ENCODE measurements at regions not wholly inside any gene's neighbourhood (a gene's known extent, or its start where the extent isn't known, plus 50 kb on each side); places are given as distances from the start of the nearest gene placed in this dataset.
A peak's percentile ranks its signal among the peaks of the same experiment; 100 is the strongest.

- Histone ChIP-seq H3K9me3 (peaks cover 0 to 23% (median 7%) of the 10 kb centered on the region in 4 donors), H3K4me1 (peaks cover 0 to 5% (median 1%) of the 10 kb centered on the region in 4 donors), H3K27me3 (peaks cover 0 to 18% (median 0%) of the 10 kb centered on the region in 4 donors), H3K4me3 (no peak overlapping the region), H3K36me3 (no peaks in the 10 kb centered on the region), H3K27ac (replicated peaks in 1 of 4) (no peak overlapping the region)
- intact Hi-C loops (cut with DNase I), result no loop called here
- TF ChIP-seq EP300 (IDR thresholded peaks at IDR 0.05), result no peak
- TF ChIP-seq POLR2AphosphoS5 (IDR thresholded peaks at IDR 0.05), result no peak
- TF ChIP-seq CTCF (IDR thresholded peaks at IDR 0.05), result no peak
- TF ChIP-seq POLR2A (IDR thresholded peaks at IDR 0.05; ENCODE audit: low read depth), result no peak
- DNase-seq (ENCODE audit: extremely low spot score), result no peak
Measured at GRCh38 chr10:71123023-71123422, 89.3 kb upstream of the UNC5B start.

- intact Hi-C loops (cut with DNase I), result no loop called here
- WGBS, result 93% methylated on average over 7 of the region's 13 CpGs
- Histone ChIP-seq H3K4me3 (no peak overlapping the region), H3K27ac (replicated peaks in 1 of 4) (no peak overlapping the region), H3K36me3 (no peaks in the 10 kb centered on the region), H3K4me1 (peaks cover 6 to 18% (median 9%) of the 10 kb centered on the region in 4 donors), H3K27me3 (peaks cover 0 to 18% (median 0%) of the 10 kb centered on the region in 4 donors), H3K9me3 (peaks cover 0 to 13% (median 5%) of the 10 kb centered on the region in 4 donors)
- TF ChIP-seq EP300 (IDR thresholded peaks at IDR 0.05) (no peak), POLR2A (IDR thresholded peaks at IDR 0.05; ENCODE audit: low read depth) (no peak), POLR2AphosphoS5 (IDR thresholded peaks at IDR 0.05) (no peak), CTCF (IDR thresholded peaks at IDR 0.05) (no peak)
- DNase-seq (ENCODE audit: extremely low spot score), result peak; percentile 60
Measured at GRCh38 chr10:71124921-71125748, 87.2 kb upstream of the UNC5B start.

- intact Hi-C loops (cut with DNase I), result no loop called here
- H3K9me3 ChIP-seq, result peaks cover 0 to 10% (median 4%) of the 10 kb centered on the region in 4 donors
- peaks cover 6 to 18% (median 9%) of the 10 kb centered on the region in 4 donors for H3K4me1 ChIP-seq
- no peak overlapping the region for H3K4me3 ChIP-seq
- no peak overlapping the region for H3K27ac ChIP-seq (replicated peaks in 1 of 4)
- WGBS, result 75% methylated on average over 4 of the region's 4 CpGs
- DNase-seq (ENCODE audit: extremely low spot score), result peak; percentile 80
- TF ChIP-seq CTCF (IDR thresholded peaks at IDR 0.05) (no peak), POLR2AphosphoS5 (IDR thresholded peaks at IDR 0.05) (no peak), EP300 (IDR thresholded peaks at IDR 0.05) (no peak), POLR2A (IDR thresholded peaks at IDR 0.05; ENCODE audit: low read depth) (no peak)
- H3K36me3 ChIP-seq, result no peaks in the 10 kb centered on the region
- H3K27me3 ChIP-seq, result peaks cover 0 to 18% (median 0%) of the 10 kb centered on the region in 4 donors
Measured at GRCh38 chr10:71125749-71126107, 86.6 kb upstream of the UNC5B start.

GRCh38 chr10:71126432-71126831, 85.9 kb upstream of the UNC5B start:
- no peaks in the 10 kb centered on the region for H3K36me3 ChIP-seq
- H3K27ac ChIP-seq (replicated peaks in 1 of 4), result no peak overlapping the region
- H3K27me3 ChIP-seq, result peaks cover 0 to 18% (median 0%) of the 10 kb centered on the region in 4 donors
- no peak overlapping the region for H3K4me3 ChIP-seq
- no peak for DNase-seq (ENCODE audit: extremely low spot score)
- H3K9me3 ChIP-seq, result peaks cover 0 to 10% (median 4%) of the 10 kb centered on the region in 4 donors
- 87% methylated on average over 7 of the region's 7 CpGs for WGBS
- TF ChIP-seq EP300 (IDR thresholded peaks at IDR 0.05) (no peak), POLR2A (IDR thresholded peaks at IDR 0.05; ENCODE audit: low read depth) (no peak), CTCF (IDR thresholded peaks at IDR 0.05) (no peak), POLR2AphosphoS5 (IDR thresholded peaks at IDR 0.05) (no peak)
- H3K4me1 ChIP-seq, result peaks cover 6 to 18% (median 9%) of the 10 kb centered on the region in 4 donors
- intact Hi-C loops (cut with DNase I), result no loop called here
